GM23338 (cell line): ENCODE measurements at regions not wholly inside any gene's neighbourhood (a gene's known extent, or its start where the extent isn't known, plus 50 kb on each side); places are given as distances from the start of the nearest gene placed in this dataset.

Source experiments
- ATAC-seq: fragments of 200-7000 bp; cut with Tn5 transposase; 3 replicates; pipeline ENCODE4 v1.9.1; 2020
- DNase-seq: peaks from one replicate; pipeline ENCODE4 v3.0.0-alpha.2; 2015; ENCODE audit warnings: low spot score
- H2AFZ ChIP-seq: fragments of 200-600 bp; sonication (generic); 2 replicates; pipeline ENCODE4 v1.8.0; 2016; ENCODE audit warnings: antibody characterized with exemption, mild to moderate bottlenecking, moderate library complexity
- H3F3A ChIP-seq: fragments of 200-600 bp; sonication (generic); replicated peaks from 2 replicates; pipeline ENCODE4 v1.8.0; 2017; ENCODE audit warnings: antibody characterized with exemption, mixed run types, low read depth
- H3K27ac ChIP-seq: fragments of 200-600 bp; sonication (generic); 2 replicates; pipeline ENCODE4 v1.6.1; 2016; ENCODE audit warnings: low read depth
- H3K27me3 ChIP-seq: fragments of 200-600 bp; sonication (generic); 2 replicates; pipeline ENCODE4 v1.8.0; 2016; ENCODE audit warnings: mild to moderate bottlenecking, mixed run types, moderate library complexity; ENCODE audit not compliant: insufficient read depth
- H3K36me3 ChIP-seq: fragments of 200-600 bp; sonication (generic); 2 replicates; pipeline ENCODE4 v1.8.0; 2016; ENCODE audit warnings: mild to moderate bottlenecking; ENCODE audit not compliant: insufficient read depth
- H3K4me1 ChIP-seq: fragments of 200-600 bp; sonication (generic); 2 replicates; pipeline ENCODE4 v1.8.0; 2016; ENCODE audit warnings: mild to moderate bottlenecking, moderate library complexity; ENCODE audit not compliant: insufficient read depth
- H3K4me2 ChIP-seq: fragments of 200-600 bp; sonication (generic); 2 replicates; pipeline ENCODE4 v1.7.1; 2017; ENCODE audit warnings: mixed run types
- H3K4me3 ChIP-seq: fragments of 200-600 bp; sonication (generic); 2 replicates; pipeline ENCODE4 v1.6.1; 2016; ENCODE audit warnings: mixed run types
- H3K79me2 ChIP-seq: fragments of 200-600 bp; sonication (generic); replicated peaks from 2 replicates; pipeline ENCODE4 v1.8.0; 2017; ENCODE audit warnings: mild to moderate bottlenecking; ENCODE audit not compliant: insufficient read depth
- H3K9me2 ChIP-seq: fragments of 200-600 bp; sonication (generic); 2 replicates; pipeline ENCODE4 v1.8.0; 2017; ENCODE audit not compliant: insufficient read depth
- H4K20me1 ChIP-seq: fragments of 200-600 bp; sonication (generic); replicated peaks from 2 replicates; pipeline ENCODE4 v1.8.0; 2017; ENCODE audit warnings: mild to moderate bottlenecking; ENCODE audit not compliant: insufficient read depth
- H3K27ac Mint-ChIP-seq: 2 replicates; pipeline ENCODE4 v1.8.0; 2020; ENCODE audit warnings: inconsistent platforms, mild to moderate bottlenecking, moderate library complexity, mixed read lengths
- H3K27me3 Mint-ChIP-seq: 3 replicates; pipeline ENCODE4 v1.8.0; 2022; ENCODE audit warnings: low read depth, mild to moderate bottlenecking, moderate library complexity, mixed read lengths, inconsistent platforms; ENCODE audit not compliant: insufficient read depth, poor library complexity
- H3K36me3 Mint-ChIP-seq: 3 replicates; pipeline ENCODE4 v1.8.0; 2021; ENCODE audit warnings: low read depth, mild to moderate bottlenecking, inconsistent platforms, moderate library complexity, mixed read lengths
- H3K4me1 Mint-ChIP-seq: 3 replicates; pipeline ENCODE4 v1.8.0; 2020; ENCODE audit warnings: mild to moderate bottlenecking, inconsistent platforms, mixed read lengths
- H3K4me3 Mint-ChIP-seq: 3 replicates; pipeline ENCODE4 v1.8.0; 2021; ENCODE audit warnings: moderate library complexity, mild to moderate bottlenecking, inconsistent platforms, mixed read lengths
- H3K9me3 Mint-ChIP-seq: 3 replicates; pipeline ENCODE4 v1.8.0; 2020; ENCODE audit warnings: moderate library complexity, mild to moderate bottlenecking, inconsistent platforms, mixed read lengths
- CREB1 ChIP-seq: fragments of 250-450 bp; sonication (Bioruptor Pico); IDR thresholded peaks from 2 replicates; pipeline ENCODE4 v1.5.0; 2020; ENCODE audit warnings: low read depth, mild to moderate bottlenecking, moderate library complexity
- ETS1 ChIP-seq: IDR thresholded peaks from 2 replicates; pipeline ENCODE4 v1.6.1; 2016; ENCODE audit warnings: antibody characterized with exemption
- EZH2phosphoT487 ChIP-seq: fragments of 200-600 bp; sonication (generic); IDR thresholded peaks from one replicate; pipeline ENCODE4 v1.8.1; 2018; ENCODE audit warnings: antibody characterized with exemption; ENCODE audit not compliant: unreplicated experiment
- JUNB ChIP-seq: IDR thresholded peaks from one replicate; pipeline ENCODE4 v1.6.1; 2016; ENCODE audit warnings: antibody characterized with exemption; ENCODE audit not compliant: unreplicated experiment
- NANOG ChIP-seq: IDR thresholded peaks from 2 replicates; pipeline ENCODE4 v1.6.1; 2016; ENCODE audit warnings: antibody characterized with exemption, borderline replicate concordance
- POLR2AphosphoS5 ChIP-seq: IDR thresholded peaks from 2 replicates; pipeline ENCODE4 v1.6.1; 2016; ENCODE audit warnings: antibody characterized with exemption, low read depth
- STAT1 ChIP-seq: IDR thresholded peaks from one replicate; pipeline ENCODE4 v1.6.1; 2016; ENCODE audit warnings: antibody characterized with exemption; ENCODE audit not compliant: unreplicated experiment
- ZNF114 ChIP-seq: fragments of 250-450 bp; sonication (Bioruptor Pico); IDR thresholded peaks from 2 replicates; pipeline ENCODE4 v1.5.0; 2020; ENCODE audit warnings: mild to moderate bottlenecking, moderate library complexity
- ZNF331 ChIP-seq: fragments of 250-450 bp; sonication (Bioruptor Pico); IDR thresholded peaks from 2 replicates; pipeline ENCODE4 v1.5.0; 2020; ENCODE audit warnings: low read depth, mild to moderate bottlenecking, moderate library complexity
- TF ChIP-seq, protein P1 (sequence below): IDR thresholded peaks from one replicate; pipeline ENCODE4 v1.6.1; 2018; ENCODE audit warnings: antibody characterized with exemption; ENCODE audit not compliant: unreplicated experiment

DNA sequence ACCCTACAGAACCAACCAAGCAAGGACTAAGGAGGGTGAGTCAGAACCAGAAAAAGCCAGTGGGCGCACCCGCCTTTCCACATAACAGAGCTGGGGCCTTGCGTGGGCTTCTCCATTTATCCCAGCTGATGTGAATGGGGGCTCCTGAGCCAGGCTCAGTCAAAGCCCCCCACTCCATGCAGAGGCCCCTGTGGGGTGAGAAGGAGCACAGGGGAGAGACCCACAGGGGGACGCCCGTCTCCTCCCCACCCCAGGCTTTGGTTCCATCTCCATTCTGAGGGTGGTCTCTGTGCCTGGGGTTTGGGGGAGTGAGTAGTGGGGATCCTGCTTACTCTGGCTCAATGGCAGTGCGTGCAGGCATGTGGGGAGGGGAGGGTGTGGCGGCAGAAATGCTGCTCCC, 210.1 kb upstream of the TNRC6C start (continued):
- TF ChIP-seq, protein P1, sequence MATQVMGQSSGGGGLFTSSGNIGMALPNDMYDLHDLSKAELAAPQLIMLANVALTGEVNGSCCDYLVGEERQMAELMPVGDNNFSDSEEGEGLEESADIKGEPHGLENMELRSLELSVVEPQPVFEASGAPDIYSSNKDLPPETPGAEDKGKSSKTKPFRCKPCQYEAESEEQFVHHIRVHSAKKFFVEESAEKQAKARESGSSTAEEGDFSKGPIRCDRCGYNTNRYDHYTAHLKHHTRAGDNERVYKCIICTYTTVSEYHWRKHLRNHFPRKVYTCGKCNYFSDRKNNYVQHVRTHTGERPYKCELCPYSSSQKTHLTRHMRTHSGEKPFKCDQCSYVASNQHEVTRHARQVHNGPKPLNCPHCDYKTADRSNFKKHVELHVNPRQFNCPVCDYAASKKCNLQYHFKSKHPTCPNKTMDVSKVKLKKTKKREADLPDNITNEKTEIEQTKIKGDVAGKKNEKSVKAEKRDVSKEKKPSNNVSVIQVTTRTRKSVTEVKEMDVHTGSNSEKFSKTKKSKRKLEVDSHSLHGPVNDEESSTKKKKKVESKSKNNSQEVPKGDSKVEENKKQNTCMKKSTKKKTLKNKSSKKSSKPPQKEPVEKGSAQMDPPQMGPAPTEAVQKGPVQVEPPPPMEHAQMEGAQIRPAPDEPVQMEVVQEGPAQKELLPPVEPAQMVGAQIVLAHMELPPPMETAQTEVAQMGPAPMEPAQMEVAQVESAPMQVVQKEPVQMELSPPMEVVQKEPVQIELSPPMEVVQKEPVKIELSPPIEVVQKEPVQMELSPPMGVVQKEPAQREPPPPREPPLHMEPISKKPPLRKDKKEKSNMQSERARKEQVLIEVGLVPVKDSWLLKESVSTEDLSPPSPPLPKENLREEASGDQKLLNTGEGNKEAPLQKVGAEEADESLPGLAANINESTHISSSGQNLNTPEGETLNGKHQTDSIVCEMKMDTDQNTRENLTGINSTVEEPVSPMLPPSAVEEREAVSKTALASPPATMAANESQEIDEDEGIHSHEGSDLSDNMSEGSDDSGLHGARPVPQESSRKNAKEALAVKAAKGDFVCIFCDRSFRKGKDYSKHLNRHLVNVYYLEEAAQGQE, result no peak
- TF ChIP-seq STAT1 (no peak), JUNB (no peak), NANOG (no peak), ZNF114 (CRISPR knock-in tag) (no peak), EZH2phosphoT487 (no peak), POLR2AphosphoS5 (no peak), ETS1 (no peak), ZNF331 (CRISPR knock-in tag) (no peak)

- Histone ChIP-seq H2AFZ (peak overlapping the region; percentile 23; the same call in 1 of the 2 replicates), H3K4me1 (no peaks in the 10 kb centered on the region; the same call in 1 of the 2 replicates), H3K9me2 (no peaks in the 10 kb centered on the region), H3K27me3 (no peaks in the 10 kb centered on the region), H3K27ac (no peak overlapping the region), H3K79me2 (no peaks in the 10 kb centered on the region), H3K36me3 (no peaks in the 10 kb centered on the region), H3F3A (no peaks in the 10 kb centered on the region), H3K4me3 (no peak overlapping the region), H4K20me1 (no peaks in the 10 kb centered on the region), H3K4me2 (no peak overlapping the region)
- TF ChIP-seq ETS1 (no peak), POLR2AphosphoS5 (no peak), CREB1 (CRISPR knock-in tag) (no peak)
- no peaks in the 10 kb centered on the region for H3K9me3 Mint-ChIP-seq
- DNase-seq (no peak), ATAC-seq (peak; percentile 64)
- peaks cover 10% of the 10 kb centered on the region for H3K27me3 Mint-ChIP-seq
- no peaks in the 10 kb centered on the region; the same call in 2 of the 3 replicates for H3K36me3 Mint-ChIP-seq
- H3K4me3 Mint-ChIP-seq, result no peak overlapping the region
- H3K27ac Mint-ChIP-seq, result no peak overlapping the region
- peaks cover 15% of the 10 kb centered on the region for H3K4me1 Mint-ChIP-seq
These were observed 209.2 kb upstream of the TNRC6C start for GRCh38 chr17:77749321-77749751.
